A549 (cell line): ENCODE measurements at regions not wholly inside any gene's neighbourhood (a gene's known extent, or its start where the extent isn't known, plus 50 kb on each side); places are given as distances from the start of the nearest gene placed in this dataset.

Source experiments
- CEBPB ChIP-seq, 2 experiments: fragments of >200 bp in 1 of 2; sonication (Bioruptor Twin) in 1 of 2; formaldehyde crosslinking in 1 of 2; IDR thresholded peaks; 2 replicates each; pipeline ENCODE4 v1.6.1; 2012 to 2016
- CHD4 ChIP-seq: fragments of 200-600 bp; sonication (generic); IDR thresholded peaks from 2 replicates; pipeline ENCODE4 v1.6.1; 2016; ENCODE audit warnings: antibody characterized with exemption, mild to moderate bottlenecking, borderline replicate concordance
- EHF ChIP-seq: fragments of 250-450 bp; sonication (Bioruptor Pico); IDR thresholded peaks from 2 replicates; pipeline ENCODE4 v1.5.0; 2020; ENCODE audit warnings: mild to moderate bottlenecking
- FOSL2 ChIP-seq, 2 experiments: fragments of 450-650 bp in 1 of 2; fragments of >200 bp in 1 of 2; sonication (Bioruptor Twin) in 1 of 2; formaldehyde crosslinking; IDR thresholded peaks; 2 replicates each; pipeline versions ENCODE4 v1.5.0 to v1.6.1; 2016 to 2020; ENCODE audit warnings: mild to moderate bottlenecking in 1 of 2, moderate library complexity in 1 of 2
- JUNB ChIP-seq: fragments of >200 bp; sonication (Bioruptor Twin); formaldehyde crosslinking; IDR thresholded peaks from 2 replicates; pipeline ENCODE4 v1.6.1; 2016
- KDM1A ChIP-seq: fragments of 200-600 bp; sonication (generic); IDR thresholded peaks from 2 replicates; pipeline ENCODE4 v1.6.1; 2016; ENCODE audit warnings: low read depth, mild to moderate bottlenecking
- POLR2A ChIP-seq: IDR thresholded peaks from 2 replicates; pipeline ENCODE4 v1.6.1; 2012; ENCODE audit warnings: mild to moderate bottlenecking, low read length
- RAD21 ChIP-seq, 2 experiments: fragments of >200 bp in 1 of 2; sonication (Bioruptor Twin) in 1 of 2; formaldehyde crosslinking in 1 of 2; IDR thresholded peaks in 1 of 2; conservative IDR thresholded peaks in 1 of 2; 2 replicates in 1 of 2; 3 replicates in 1 of 2; pipeline ENCODE4 v1.6.1; 2012 to 2018; ENCODE audit warnings: inconsistent platforms in 1 of 2
- REST ChIP-seq: fragments of 200-600 bp; sonication (generic); IDR thresholded peaks from 2 replicates; pipeline ENCODE4 v1.6.1; 2016; ENCODE audit warnings: antibody characterized with exemption, mild to moderate bottlenecking, moderate library complexity
- RFX5 ChIP-seq: fragments of 450-650 bp; IDR thresholded peaks from 2 replicates; pipeline ENCODE4 v1.7.1; 2014; ENCODE audit warnings: antibody characterized with exemption, mild to moderate bottlenecking, moderate library complexity
- SREBF2 ChIP-seq: fragments of 450-650 bp; IDR thresholded peaks from 2 replicates; pipeline ENCODE4 v1.6.1; 2014; ENCODE audit warnings: mild to moderate bottlenecking, moderate library complexity
- ZC3H11A ChIP-seq: fragments of 450-650 bp; IDR thresholded peaks from 2 replicates; pipeline ENCODE4 v1.6.1; 2014; ENCODE audit warnings: antibody characterized with exemption, mild to moderate bottlenecking
- ZNF302 ChIP-seq: fragments of 250-450 bp; sonication (Bioruptor Pico); IDR thresholded peaks from 2 replicates; pipeline ENCODE4 v1.9.0; 2021; ENCODE audit warnings: inconsistent platforms, mild to moderate bottlenecking, moderate library complexity
- TF ChIP-seq, protein P1 (sequence below): fragments of >200 bp; sonication (Bioruptor Twin); formaldehyde crosslinking; IDR thresholded peaks from 3 replicates; pipeline ENCODE4 v1.5.1; 2016

DNA sequence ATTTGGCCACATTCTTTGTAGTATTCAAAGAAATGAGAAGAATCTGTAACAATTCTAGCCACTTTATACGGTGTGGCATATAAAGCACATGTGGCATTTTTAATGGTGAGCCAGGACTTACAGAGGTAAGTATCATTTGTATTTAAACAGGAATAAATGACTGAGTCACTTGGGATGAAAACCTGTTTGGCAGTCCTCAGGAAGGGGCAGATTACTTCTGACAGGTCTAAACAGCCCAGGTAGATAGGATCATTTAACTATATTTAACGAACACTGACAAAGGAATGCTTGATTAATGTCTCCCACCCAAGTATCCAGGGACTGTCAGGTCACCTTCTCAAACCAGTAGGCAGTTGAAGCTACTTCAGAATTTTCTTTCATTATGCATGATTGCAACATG is 241.5 kb upstream of the SATB1 start:
- TF ChIP-seq, protein P1, sequence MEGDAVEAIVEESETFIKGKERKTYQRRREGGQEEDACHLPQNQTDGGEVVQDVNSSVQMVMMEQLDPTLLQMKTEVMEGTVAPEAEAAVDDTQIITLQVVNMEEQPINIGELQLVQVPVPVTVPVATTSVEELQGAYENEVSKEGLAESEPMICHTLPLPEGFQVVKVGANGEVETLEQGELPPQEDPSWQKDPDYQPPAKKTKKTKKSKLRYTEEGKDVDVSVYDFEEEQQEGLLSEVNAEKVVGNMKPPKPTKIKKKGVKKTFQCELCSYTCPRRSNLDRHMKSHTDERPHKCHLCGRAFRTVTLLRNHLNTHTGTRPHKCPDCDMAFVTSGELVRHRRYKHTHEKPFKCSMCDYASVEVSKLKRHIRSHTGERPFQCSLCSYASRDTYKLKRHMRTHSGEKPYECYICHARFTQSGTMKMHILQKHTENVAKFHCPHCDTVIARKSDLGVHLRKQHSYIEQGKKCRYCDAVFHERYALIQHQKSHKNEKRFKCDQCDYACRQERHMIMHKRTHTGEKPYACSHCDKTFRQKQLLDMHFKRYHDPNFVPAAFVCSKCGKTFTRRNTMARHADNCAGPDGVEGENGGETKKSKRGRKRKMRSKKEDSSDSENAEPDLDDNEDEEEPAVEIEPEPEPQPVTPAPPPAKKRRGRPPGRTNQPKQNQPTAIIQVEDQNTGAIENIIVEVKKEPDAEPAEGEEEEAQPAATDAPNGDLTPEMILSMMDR = no peak
- TF ChIP-seq ZNF302 (CRISPR knock-in tag) (no peak), SREBF2 (no peak), CEBPB (IDR thresholded peaks at IDR 0.05) (no peak), ZC3H11A (no peak), RAD21 (conservative IDR thresholded peaks at IDR 0.05 in 1 of 2, IDR thresholded peaks at IDR 0.05 in 1 of 2) (no peak), CHD4 (no peak), POLR2A (no peak), EHF (no peak), RFX5 (no peak), REST (no peak), KDM1A (no peak), JUNB (no peak), FOSL2 (IDR thresholded peaks at IDR 0.05) (no peak), FOSL2 (CRISPR knock-in tag; IDR thresholded peaks at IDR 0.05) (no peak)
